ENCODE measurements at regions not wholly inside any gene's neighbourhood (a gene's known extent, or its start where the extent isn't known, plus 50 kb on each side); places are given as distances from the start of the nearest gene placed in this dataset.

DNA sequence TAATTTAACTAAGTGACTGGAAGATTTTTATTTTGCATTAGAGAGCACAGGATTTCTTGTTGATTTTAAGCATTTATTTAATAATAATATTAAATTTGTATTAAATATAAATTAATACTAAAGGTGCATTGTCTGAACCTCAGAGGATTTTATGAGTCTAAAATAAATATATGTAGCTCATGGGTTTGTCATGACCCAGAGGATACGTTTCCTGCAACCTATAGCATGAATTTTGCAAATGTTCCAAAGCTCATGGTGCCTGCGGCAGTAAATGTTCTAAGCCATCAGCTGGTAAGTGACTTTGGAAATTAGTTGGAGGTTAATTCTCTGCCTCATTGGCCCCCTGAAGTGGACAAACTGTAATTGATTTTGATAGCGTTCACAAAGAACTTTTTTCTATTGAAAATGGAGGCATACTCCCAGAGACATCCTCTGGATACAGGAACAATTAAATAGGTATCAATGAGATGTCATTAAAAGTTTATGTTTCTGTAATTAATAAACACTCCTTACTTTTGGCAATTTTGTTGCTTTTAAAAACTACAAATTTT, 397.4 kb downstream of the ANKRD7 start:
- TF ChIP-seq, protein P1, sequence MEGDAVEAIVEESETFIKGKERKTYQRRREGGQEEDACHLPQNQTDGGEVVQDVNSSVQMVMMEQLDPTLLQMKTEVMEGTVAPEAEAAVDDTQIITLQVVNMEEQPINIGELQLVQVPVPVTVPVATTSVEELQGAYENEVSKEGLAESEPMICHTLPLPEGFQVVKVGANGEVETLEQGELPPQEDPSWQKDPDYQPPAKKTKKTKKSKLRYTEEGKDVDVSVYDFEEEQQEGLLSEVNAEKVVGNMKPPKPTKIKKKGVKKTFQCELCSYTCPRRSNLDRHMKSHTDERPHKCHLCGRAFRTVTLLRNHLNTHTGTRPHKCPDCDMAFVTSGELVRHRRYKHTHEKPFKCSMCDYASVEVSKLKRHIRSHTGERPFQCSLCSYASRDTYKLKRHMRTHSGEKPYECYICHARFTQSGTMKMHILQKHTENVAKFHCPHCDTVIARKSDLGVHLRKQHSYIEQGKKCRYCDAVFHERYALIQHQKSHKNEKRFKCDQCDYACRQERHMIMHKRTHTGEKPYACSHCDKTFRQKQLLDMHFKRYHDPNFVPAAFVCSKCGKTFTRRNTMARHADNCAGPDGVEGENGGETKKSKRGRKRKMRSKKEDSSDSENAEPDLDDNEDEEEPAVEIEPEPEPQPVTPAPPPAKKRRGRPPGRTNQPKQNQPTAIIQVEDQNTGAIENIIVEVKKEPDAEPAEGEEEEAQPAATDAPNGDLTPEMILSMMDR (IDR thresholded peaks at IDR 0.05; ENCODE audit: low read depth, low read length, poor library complexity, severe bottlenecking) = no peak
- TF ChIP-seq EZH2phosphoT487 (IDR thresholded peaks at IDR 0.05; ENCODE audit: borderline replicate concordance, low read length) = no peak

All from DOHH2 (cell line).